Testis (tissue), 2 donors: ENCODE measurements at regions not wholly inside any gene's neighbourhood (a gene's known extent, or its start where the extent isn't known, plus 50 kb on each side); places are given as distances from the start of the nearest gene placed in this dataset.

Experiments
- DNase-seq: peaks from one replicate; pipeline ENCODE4 v3.0.0-alpha.2; 2019
- H3K27ac ChIP-seq, 2 donors: fragments of 200-600 bp; sonication (generic); one replicate each; pipeline ENCODE4 v1.5.1; 2019
- H3K27me3 ChIP-seq: fragments of 200-600 bp; sonication (generic); one replicate; pipeline ENCODE4 v1.5.1; 2019
- H3K36me3 ChIP-seq: fragments of 200-600 bp; sonication (generic); one replicate; pipeline ENCODE4 v1.5.1; 2017; ENCODE audit warnings: low read depth; ENCODE audit errors: missing control alignments
- H3K4me1 ChIP-seq: fragments of 200-600 bp; sonication (generic); one replicate; pipeline ENCODE4 v1.5.1; 2019
- H3K4me3 ChIP-seq, 2 donors: fragments of 200-600 bp; sonication (generic); one replicate each; pipeline ENCODE4 v1.5.1; 2017 to 2019
- H3K9me3 ChIP-seq: fragments of 200-600 bp; sonication (generic); one replicate; pipeline ENCODE4 v1.5.1; 2017
- POLR2A ChIP-seq: fragments of 450-650 bp; IDR thresholded peaks from one replicate; pipeline ENCODE4 v1.6.1; 2017; ENCODE audit warnings: antibody characterized with exemption, mild to moderate bottlenecking, moderate library complexity
- WGBS, 2 donors: methylation state at CpG; one replicate each; pipeline ENCODE4 v1.1.5; 2018; 5-methylcytosine and 5-hydroxymethylcytosine counted together
- intact Hi-C: fragments of 100-400 bp; cut with DNase I; formaldehyde crosslinking; loops from one replicate; pipeline ENCODE4 v1.15.1; 2023; ENCODE audit warnings: low total_unique reads
- TF ChIP-seq, protein P1 (sequence below), 3 experiments: fragments of 450-650 bp in 2 of 3; fragments of 200-600 bp in 1 of 3; sonication (generic) in 1 of 3; IDR thresholded peaks; one replicate each; pipeline ENCODE4 v1.5.1; 2016 to 2019; ENCODE audit warnings: antibody characterized with exemption in 3 of 3, mild to moderate bottlenecking in 2 of 3, moderate library complexity in 1 of 3

DNA sequence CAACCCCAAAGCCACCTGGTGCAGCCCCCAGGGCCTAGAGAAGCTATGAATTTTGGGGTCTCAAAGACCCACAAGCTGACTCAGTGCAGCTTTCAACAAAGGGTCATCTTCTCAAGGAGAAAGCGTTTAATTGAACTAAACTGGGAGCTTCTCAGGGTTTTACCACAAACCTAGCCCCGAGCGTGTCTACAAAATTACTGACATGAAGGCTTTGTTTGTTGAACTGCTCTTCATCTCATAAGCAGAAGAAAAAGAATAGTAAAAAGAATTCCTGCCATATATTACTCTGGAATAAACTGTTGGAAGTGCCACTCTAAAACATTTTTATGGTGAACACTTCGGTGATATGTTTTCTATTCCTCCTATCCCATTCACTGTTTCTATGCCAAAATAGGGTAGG, 50.8 kb upstream of the INCENP start:
- Histone ChIP-seq H3K4me3 (no peak overlapping the region), H3K27me3 (no peaks in the 10 kb centered on the region), H3K36me3 (no peaks in the 10 kb centered on the region), H3K4me1 (no peaks in the 10 kb centered on the region), H3K27ac (no peak overlapping the region), H3K9me3 (no peaks in the 10 kb centered on the region)
- TF ChIP-seq POLR2A = no peak
- TF ChIP-seq, protein P1, sequence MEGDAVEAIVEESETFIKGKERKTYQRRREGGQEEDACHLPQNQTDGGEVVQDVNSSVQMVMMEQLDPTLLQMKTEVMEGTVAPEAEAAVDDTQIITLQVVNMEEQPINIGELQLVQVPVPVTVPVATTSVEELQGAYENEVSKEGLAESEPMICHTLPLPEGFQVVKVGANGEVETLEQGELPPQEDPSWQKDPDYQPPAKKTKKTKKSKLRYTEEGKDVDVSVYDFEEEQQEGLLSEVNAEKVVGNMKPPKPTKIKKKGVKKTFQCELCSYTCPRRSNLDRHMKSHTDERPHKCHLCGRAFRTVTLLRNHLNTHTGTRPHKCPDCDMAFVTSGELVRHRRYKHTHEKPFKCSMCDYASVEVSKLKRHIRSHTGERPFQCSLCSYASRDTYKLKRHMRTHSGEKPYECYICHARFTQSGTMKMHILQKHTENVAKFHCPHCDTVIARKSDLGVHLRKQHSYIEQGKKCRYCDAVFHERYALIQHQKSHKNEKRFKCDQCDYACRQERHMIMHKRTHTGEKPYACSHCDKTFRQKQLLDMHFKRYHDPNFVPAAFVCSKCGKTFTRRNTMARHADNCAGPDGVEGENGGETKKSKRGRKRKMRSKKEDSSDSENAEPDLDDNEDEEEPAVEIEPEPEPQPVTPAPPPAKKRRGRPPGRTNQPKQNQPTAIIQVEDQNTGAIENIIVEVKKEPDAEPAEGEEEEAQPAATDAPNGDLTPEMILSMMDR (IDR thresholded peaks at IDR 0.05) = no peak
- no peak for DNase-seq
- 92 to 95% methylated on average over 4 of the region's 4 CpGs for WGBS, 2 donors
- intact Hi-C loops = no loop called here

GRCh38 chr11:62071408-62071807, 52.4 kb upstream of the INCENP start:
- intact Hi-C loops = no loop called here
- Histone ChIP-seq H3K4me1 (no peaks in the 10 kb centered on the region), H3K27ac (no peak overlapping the region), H3K9me3 (no peaks in the 10 kb centered on the region), H3K27me3 (no peaks in the 10 kb centered on the region), H3K4me3 (no peak overlapping the region), H3K36me3 (no peaks in the 10 kb centered on the region)
- no peak for DNase-seq
- 97 to 100% methylated on average over 3 of the region's 3 CpGs for WGBS, 2 donors
- TF ChIP-seq, protein P1 (IDR thresholded peaks at IDR 0.05) = no peak
- no peak for TF ChIP-seq POLR2A

GRCh38 chr11:62069986-62070919, 53.6 kb upstream of the INCENP start:
- TF ChIP-seq, protein P1 (IDR thresholded peaks at IDR 0.05) = no peak
- TF ChIP-seq POLR2A = no peak
- intact Hi-C loops = no loop called here
- Histone ChIP-seq H3K4me1 (no peaks in the 10 kb centered on the region), H3K4me3 (no peak overlapping the region), H3K27ac (no peak overlapping the region), H3K36me3 (no peaks in the 10 kb centered on the region), H3K27me3 (no peaks in the 10 kb centered on the region), H3K9me3 (no peaks in the 10 kb centered on the region)
- 69 to 70% methylated on average over 14 to 15 of the region's 15 CpGs for WGBS, 2 donors
- no peak for DNase-seq

- no peaks in the 10 kb centered on the region for H3K27me3 ChIP-seq
- no peak overlapping the region for H3K27ac ChIP-seq
- no peak overlapping the region for H3K4me3 ChIP-seq
- intact Hi-C loops = no loop called here
- no peaks in the 10 kb centered on the region for H3K36me3 ChIP-seq
- H3K4me1 ChIP-seq = no peaks in the 10 kb centered on the region
- H3K9me3 ChIP-seq = no peaks in the 10 kb centered on the region
- DNase-seq = no peak
- TF ChIP-seq, protein P1 (IDR thresholded peaks at IDR 0.05) = no peak
- TF ChIP-seq POLR2A = no peak
- 75 to 78% methylated on average over 6 to 8 of the region's 8 CpGs for WGBS, 2 donors
These were observed 54.4 kb upstream of the INCENP start for GRCh38 chr11:62069374-62069773.

DNA sequence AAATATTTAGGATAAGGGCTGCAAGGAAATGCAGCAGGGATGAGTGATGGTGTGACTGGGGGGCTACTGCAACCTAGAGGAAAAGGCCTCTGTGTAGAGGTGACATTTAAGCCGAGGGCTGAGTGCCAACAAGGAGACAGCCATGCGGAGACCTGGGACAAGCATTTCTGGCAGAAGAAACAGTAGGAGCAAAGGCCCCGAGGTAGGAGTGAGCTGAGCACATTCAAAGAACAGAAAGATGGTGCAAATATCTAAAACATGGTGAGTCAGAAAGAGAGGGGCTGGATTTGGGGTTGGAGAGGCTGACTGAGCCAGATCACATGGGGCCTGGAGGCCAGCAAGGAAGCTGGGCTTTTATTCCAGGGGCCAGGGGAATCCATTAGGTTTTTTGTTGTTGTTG, 55.1 kb upstream of the INCENP start:
- Histone ChIP-seq H3K4me1 (no peaks in the 10 kb centered on the region), H3K4me3 (no peak overlapping the region), H3K36me3 (no peaks in the 10 kb centered on the region), H3K27me3 (no peaks in the 10 kb centered on the region), H3K9me3 (no peaks in the 10 kb centered on the region), H3K27ac (no peak overlapping the region)
- intact Hi-C loops = no loop called here
- no peak for DNase-seq
- TF ChIP-seq POLR2A = no peak
- TF ChIP-seq, protein P1 (IDR thresholded peaks at IDR 0.05) = no peak
- WGBS, 2 donors = 93 to 94% methylated on average over 3 of the region's 3 CpGs
